ENCODE measurements at regions not wholly inside any gene's neighbourhood (a gene's known extent, or its start where the extent isn't known, plus 50 kb on each side); places are given as distances from the start of the nearest gene placed in this dataset.

DNA sequence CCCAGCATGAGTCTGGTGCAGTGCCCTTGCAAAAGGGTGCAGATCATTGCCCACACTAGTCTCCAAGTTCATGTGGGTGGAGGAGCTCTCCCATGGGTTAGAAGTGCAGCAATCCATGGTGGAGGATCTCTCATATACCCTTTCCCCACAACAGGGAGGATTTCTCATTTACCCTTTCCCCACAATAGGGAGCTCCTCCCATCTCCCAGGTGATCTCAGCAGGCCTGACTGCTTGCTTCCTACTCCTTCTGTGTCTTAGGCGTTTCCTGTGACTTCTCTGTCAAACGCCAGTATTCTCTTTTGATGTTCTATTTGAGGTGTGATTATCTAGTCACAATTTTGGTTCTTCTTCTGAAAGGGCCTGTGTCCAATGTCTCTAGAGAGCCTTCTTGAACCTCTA, 133.8 kb upstream of the RFX3 start:
- TF ChIP-seq MEF2A (IDR thresholded peaks at IDR 0.05; ENCODE audit: borderline replicate concordance, low read depth), result no peak
- TF ChIP-seq, protein P1, sequence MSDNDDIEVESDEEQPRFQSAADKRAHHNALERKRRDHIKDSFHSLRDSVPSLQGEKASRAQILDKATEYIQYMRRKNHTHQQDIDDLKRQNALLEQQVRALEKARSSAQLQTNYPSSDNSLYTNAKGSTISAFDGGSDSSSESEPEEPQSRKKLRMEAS (IDR thresholded peaks at IDR 0.05; ENCODE audit: low read depth), result no peak
- TF ChIP-seq REST (IDR thresholded peaks at IDR 0.05; ENCODE audit: low read depth, low read length), result no peak
- TF ChIP-seq RAD21 (IDR thresholded peaks at IDR 0.05; ENCODE audit: low read length), result no peak

All from SK-N-SH (cell line).